HG02571 (cell line): ENCODE measurements at regions not wholly inside any gene's neighbourhood (a gene's known extent, or its start where the extent isn't known, plus 50 kb on each side); places are given as distances from the start of the nearest gene placed in this dataset.

Source experiments
- ATAC-seq: cut with Tn5 transposase; IDR thresholded peaks from one replicate; pipeline ENCODE4 v1.9.1; 2021; ENCODE audit warnings: mild to moderate bottlenecking, moderate library complexity; ENCODE audit not compliant: unreplicated experiment

GRCh38 chr4:33616121-33616520 is 2628.2 kb downstream of the ARAP2 start:
- ATAC-seq, result no peak

- ATAC-seq, result no peak
Observed at GRCh38 chr4:33625748-33626147, 2618.6 kb downstream of the ARAP2 start.

GRCh38 chr4:33626221-33626620 is 2618.1 kb downstream of the ARAP2 start:
- no peak for ATAC-seq

- ATAC-seq, result no peak
Observed at GRCh38 chr4:33628296-33628695, 2616.0 kb downstream of the ARAP2 start.

- ATAC-seq, result no peak
Observed at GRCh38 chr4:33649015-33649414, 2595.3 kb downstream of the ARAP2 start.

- no peak for ATAC-seq
Observed at GRCh38 chr4:33649471-33649870, 2594.8 kb downstream of the ARAP2 start.

GRCh38 chr4:33650036-33650435 is 2594.3 kb downstream of the ARAP2 start:
- ATAC-seq, result no peak

- no peak for ATAC-seq
Observed at GRCh38 chr4:33658971-33659370, 2585.3 kb downstream of the ARAP2 start.

- no peak for ATAC-seq
Observed at GRCh38 chr4:33661636-33662035, 2582.7 kb downstream of the ARAP2 start.

- ATAC-seq, result no peak
Observed at GRCh38 chr4:33685939-33686338, 2558.4 kb downstream of the ARAP2 start.

GRCh38 chr4:33696041-33696440 is 2548.3 kb downstream of the ARAP2 start:
- ATAC-seq, result no peak

- ATAC-seq, result no peak
Observed at GRCh38 chr4:33696586-33696985, 2547.7 kb downstream of the ARAP2 start.

GRCh38 chr4:33709247-33709646 is 2535.1 kb downstream of the ARAP2 start:
- no peak for ATAC-seq

GRCh38 chr4:33711826-33712225 is 2532.5 kb downstream of the ARAP2 start:
- no peak for ATAC-seq

- ATAC-seq, result no peak
Observed at GRCh38 chr4:33714971-33715370, 2529.3 kb downstream of the ARAP2 start.

- ATAC-seq, result no peak
Observed at GRCh38 chr4:33715841-33716395, 2528.4 kb downstream of the ARAP2 start.

GRCh38 chr4:33722254-33722653 is 2522.1 kb downstream of the ARAP2 start:
- ATAC-seq, result no peak

- ATAC-seq, result no peak
Observed at GRCh38 chr4:33722800-33723516, 2521.4 kb downstream of the ARAP2 start.

GRCh38 chr4:33724685-33725084 is 2519.6 kb downstream of the ARAP2 start:
- ATAC-seq, result no peak

- ATAC-seq, result no peak
Observed at GRCh38 chr4:33725861-33726260, 2518.5 kb downstream of the ARAP2 start.

GRCh38 chr4:33737726-33738125 is 2506.6 kb downstream of the ARAP2 start:
- no peak for ATAC-seq

- no peak for ATAC-seq
Observed at GRCh38 chr4:33739884-33740632, 2504.3 kb downstream of the ARAP2 start.
